GM10248 (cell line): ENCODE measurements at regions not wholly inside any gene's neighbourhood (a gene's known extent, or its start where the extent isn't known, plus 50 kb on each side); places are given as distances from the start of the nearest gene placed in this dataset.

ENCODE experiments used
- CTCF ChIA-PET: fragments of 300-600 bp; sonication (Branson Sonifier 250); formaldehyde crosslinking; extraction: SDS; loops from one replicate; lab custom pipeline; 2021; ENCODE audit warnings: antibody characterized with exemption; lab: Yijun Ruan, JAX
- POLR2A ChIA-PET: fragments of 350-650 bp; sonication (Branson Sonifier 250); formaldehyde crosslinking; extraction: SDS; loops from one replicate; lab custom pipeline; 2020; ENCODE audit warnings: antibody characterized with exemption; lab: Yijun Ruan, JAX
- DNase-seq: peaks from one replicate; pipeline ENCODE4 v3.0.0; 2012; ENCODE audit errors: extremely low spot score
- TF ChIP-seq, protein P1 (sequence below): IDR thresholded peaks from 2 replicates; pipeline ENCODE4 v1.5.1; 2012; ENCODE audit warnings: mild to moderate bottlenecking, low read depth; ENCODE audit errors: extremely low read depth, missing control alignments, control extremely low read depth

DNA sequence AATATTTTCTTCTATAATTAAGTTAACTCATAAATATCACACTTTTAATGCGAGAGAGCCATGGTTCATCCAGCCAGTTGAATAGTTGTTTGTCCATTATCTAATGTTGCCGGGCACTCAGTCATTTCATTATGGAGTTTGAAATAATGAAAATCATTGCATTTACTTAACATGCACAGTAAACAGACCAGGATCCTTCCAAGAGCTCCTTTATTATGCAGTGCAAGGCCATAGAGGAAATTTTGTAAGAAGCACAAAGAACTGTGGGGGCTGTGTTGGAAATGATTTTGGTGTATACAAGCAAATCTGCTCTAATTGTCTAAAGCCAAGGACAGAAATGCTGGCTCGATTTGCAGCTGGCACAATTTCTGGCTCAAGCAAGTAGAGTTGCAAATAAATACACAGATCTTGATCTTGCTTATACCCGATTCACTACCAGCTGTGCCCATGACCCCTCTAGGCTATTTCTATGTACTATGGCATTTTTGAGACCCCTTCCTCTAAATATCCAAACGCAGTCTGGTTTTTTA lies 400.3 kb upstream of the HNRNPA3 start:
- DNase-seq: no peak
- POLR2A ChIA-PET: no interaction called here
- CTCF ChIA-PET: interaction anchor here (0.9 to 5.6 kb wide), 6 partner anchors 8 to 672 kb away, joined by 3 to 40 read pairs (median 18); no protein-coding TSS in a partner anchor
- TF ChIP-seq, protein P1, sequence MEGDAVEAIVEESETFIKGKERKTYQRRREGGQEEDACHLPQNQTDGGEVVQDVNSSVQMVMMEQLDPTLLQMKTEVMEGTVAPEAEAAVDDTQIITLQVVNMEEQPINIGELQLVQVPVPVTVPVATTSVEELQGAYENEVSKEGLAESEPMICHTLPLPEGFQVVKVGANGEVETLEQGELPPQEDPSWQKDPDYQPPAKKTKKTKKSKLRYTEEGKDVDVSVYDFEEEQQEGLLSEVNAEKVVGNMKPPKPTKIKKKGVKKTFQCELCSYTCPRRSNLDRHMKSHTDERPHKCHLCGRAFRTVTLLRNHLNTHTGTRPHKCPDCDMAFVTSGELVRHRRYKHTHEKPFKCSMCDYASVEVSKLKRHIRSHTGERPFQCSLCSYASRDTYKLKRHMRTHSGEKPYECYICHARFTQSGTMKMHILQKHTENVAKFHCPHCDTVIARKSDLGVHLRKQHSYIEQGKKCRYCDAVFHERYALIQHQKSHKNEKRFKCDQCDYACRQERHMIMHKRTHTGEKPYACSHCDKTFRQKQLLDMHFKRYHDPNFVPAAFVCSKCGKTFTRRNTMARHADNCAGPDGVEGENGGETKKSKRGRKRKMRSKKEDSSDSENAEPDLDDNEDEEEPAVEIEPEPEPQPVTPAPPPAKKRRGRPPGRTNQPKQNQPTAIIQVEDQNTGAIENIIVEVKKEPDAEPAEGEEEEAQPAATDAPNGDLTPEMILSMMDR: no peak

- ChIA-PET CTCF (interaction anchor here (0.9 to 5.6 kb wide), 10 partner anchors 8 to 686 kb away, joined by 3 to 40 read pairs (median 9); no protein-coding TSS in a partner anchor), POLR2A (no interaction called here)
- no peak for DNase-seq
- TF ChIP-seq, protein P1: no peak
Measured at GRCh38 chr2:176813156-176813555, 399.4 kb upstream of the HNRNPA3 start.

GRCh38 chr2:176813621-176814049 lies 399.0 kb upstream of the HNRNPA3 start:
- ChIA-PET POLR2A (no interaction called here), CTCF (interaction anchor here (1.0 to 5.6 kb wide), 17 partner anchors 9 to 687 kb away, joined by 3 to 40 read pairs (median 5); no protein-coding TSS in a partner anchor)
- TF ChIP-seq, protein P1: no peak
- DNase-seq: no peak

DNA sequence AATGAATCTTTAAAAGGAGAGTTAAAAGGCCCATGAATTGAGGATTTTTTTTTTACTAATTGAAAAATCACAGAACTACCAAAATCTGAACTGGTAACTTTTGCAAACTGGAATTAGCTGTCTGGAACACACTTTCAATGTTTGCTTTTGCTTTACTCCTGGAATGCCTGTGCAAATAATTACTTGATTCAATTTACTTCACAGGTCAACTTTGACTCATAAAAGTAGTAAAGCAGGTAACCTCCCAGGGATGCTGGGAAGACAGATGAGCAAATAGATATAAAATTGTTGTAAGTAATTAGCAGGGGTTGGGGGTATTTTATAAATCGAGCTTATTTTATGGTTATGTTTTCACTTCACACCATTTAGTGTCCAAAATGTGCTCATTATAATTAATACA lies 398.3 kb upstream of the HNRNPA3 start:
- no peak for DNase-seq
- TF ChIP-seq, protein P1: no peak
- POLR2A ChIA-PET: no interaction called here
- CTCF ChIA-PET: interaction anchor here (0.7 to 5.6 kb wide), 28 partner anchors 10 to 687 kb away, joined by 3 to 40 read pairs (median 4); no protein-coding TSS in a partner anchor

DNA sequence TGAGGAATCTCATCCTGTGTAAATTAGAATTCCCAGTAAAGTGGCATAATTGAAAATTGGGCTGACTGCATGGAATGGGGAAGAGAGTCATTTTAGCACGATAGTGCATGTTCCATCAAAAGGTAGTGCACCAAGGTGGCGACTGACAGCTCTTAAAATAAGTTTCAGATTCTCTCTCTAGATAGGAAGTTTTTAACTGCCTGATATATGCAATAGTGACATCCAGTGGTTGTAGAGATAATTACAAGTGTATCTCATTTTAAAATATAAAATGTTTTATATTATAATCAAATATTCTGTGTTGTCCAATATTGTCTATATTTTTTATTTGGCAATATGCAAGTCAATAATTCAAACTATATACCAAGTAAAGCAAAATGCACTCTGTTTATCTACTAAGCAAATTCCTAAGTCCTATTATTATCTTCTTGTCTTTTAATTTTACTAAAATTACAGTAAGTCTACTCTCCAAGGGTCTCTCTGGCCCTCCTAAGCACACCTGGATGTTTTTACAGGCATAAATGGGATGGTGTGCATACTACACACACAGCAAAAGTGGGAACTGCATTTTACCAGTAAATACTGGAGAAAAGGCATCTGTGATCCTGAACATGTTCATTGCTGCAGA lies 397.7 kb upstream of the HNRNPA3 start:
- TF ChIP-seq, protein P1: peak; percentile 42
- ChIA-PET CTCF (interaction anchor here (0.7 to 5.6 kb wide), 27 partner anchors 10 to 688 kb away, joined by 3 to 40 read pairs (median 4); no protein-coding TSS in a partner anchor), POLR2A (no interaction called here)
- DNase-seq: peak; percentile 49

DNA sequence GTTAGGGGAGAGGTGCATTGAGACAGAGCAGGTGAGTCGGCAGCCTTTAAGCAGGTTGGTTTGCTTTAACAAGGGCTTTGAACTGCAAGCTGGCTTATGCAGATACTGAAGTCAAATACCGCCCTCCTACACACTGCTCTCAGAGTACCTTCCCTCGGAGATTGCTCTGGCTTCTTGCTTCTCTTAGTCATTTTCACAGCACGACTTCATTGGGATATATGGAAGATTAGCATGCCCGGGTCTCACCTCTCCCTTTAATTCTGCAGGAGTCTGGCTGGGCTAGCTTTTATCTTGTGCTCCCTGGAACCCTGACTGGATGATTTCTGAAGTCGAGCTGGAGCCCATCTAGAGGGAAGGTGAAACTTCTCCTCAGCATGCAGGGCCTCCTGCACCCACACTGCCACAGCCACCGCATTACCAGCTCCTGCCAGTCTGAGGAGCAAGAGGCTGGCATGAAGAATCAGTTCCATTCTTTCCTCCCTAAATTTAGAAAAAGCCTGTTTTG lies 395.5 kb upstream of the HNRNPA3 start:
- TF ChIP-seq, protein P1: no peak
- CTCF ChIA-PET: interaction anchor here (0.8 to 1.8 kb wide), 7 partner anchors 9 to 677 kb away, joined by 3 to 6 read pairs (median 3); no protein-coding TSS in a partner anchor
- POLR2A ChIA-PET: no interaction called here
- DNase-seq: no peak
